ENCODE measurements at regions not wholly inside any gene's neighbourhood (a gene's known extent, or its start where the extent isn't known, plus 50 kb on each side); places are given as distances from the start of the nearest gene placed in this dataset.

DNA sequence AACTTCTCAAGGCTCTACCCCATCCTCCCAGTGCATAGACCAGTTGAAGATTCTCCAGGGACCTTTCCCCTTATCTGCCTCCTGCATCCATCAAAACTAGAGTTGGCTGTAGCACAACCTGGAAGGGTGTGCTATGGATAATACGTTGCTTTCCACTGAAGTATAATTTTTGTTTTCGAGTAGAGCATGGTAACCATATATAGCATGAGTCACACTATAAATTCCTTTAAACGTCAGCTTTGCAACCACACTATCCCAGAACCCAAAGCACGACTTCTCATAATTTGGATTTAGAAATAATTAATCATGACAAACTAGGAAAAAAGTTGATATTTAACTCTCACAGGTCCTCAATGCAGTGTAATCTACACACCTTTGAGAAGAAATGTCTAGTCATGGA, 138.3 kb upstream of the NBEA start:
- no peak overlapping the region for H3K27ac ChIP-seq
- no peaks in the 10 kb centered on the region for H3K9me3 ChIP-seq
- 84 to 88% (median 86%) methylated on average over 4 of the region's 4 CpGs for WGBS, 4 donors
- TF ChIP-seq, protein P1, sequence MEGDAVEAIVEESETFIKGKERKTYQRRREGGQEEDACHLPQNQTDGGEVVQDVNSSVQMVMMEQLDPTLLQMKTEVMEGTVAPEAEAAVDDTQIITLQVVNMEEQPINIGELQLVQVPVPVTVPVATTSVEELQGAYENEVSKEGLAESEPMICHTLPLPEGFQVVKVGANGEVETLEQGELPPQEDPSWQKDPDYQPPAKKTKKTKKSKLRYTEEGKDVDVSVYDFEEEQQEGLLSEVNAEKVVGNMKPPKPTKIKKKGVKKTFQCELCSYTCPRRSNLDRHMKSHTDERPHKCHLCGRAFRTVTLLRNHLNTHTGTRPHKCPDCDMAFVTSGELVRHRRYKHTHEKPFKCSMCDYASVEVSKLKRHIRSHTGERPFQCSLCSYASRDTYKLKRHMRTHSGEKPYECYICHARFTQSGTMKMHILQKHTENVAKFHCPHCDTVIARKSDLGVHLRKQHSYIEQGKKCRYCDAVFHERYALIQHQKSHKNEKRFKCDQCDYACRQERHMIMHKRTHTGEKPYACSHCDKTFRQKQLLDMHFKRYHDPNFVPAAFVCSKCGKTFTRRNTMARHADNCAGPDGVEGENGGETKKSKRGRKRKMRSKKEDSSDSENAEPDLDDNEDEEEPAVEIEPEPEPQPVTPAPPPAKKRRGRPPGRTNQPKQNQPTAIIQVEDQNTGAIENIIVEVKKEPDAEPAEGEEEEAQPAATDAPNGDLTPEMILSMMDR (IDR thresholded peaks at IDR 0.05) = no peak
- no peak for TF ChIP-seq POLR2A (IDR thresholded peaks at IDR 0.05)
- no peaks in the 10 kb centered on the region for H3K36me3 ChIP-seq
- no peak for DNase-seq
- H3K4me3 ChIP-seq = no peak overlapping the region
- no peaks in the 10 kb centered on the region for H3K27me3 ChIP-seq
- intact Hi-C loops (cut with DNase I) = no loop called here
- no peaks in the 10 kb centered on the region for H3K4me1 ChIP-seq
- no peak for ATAC-seq

DNA sequence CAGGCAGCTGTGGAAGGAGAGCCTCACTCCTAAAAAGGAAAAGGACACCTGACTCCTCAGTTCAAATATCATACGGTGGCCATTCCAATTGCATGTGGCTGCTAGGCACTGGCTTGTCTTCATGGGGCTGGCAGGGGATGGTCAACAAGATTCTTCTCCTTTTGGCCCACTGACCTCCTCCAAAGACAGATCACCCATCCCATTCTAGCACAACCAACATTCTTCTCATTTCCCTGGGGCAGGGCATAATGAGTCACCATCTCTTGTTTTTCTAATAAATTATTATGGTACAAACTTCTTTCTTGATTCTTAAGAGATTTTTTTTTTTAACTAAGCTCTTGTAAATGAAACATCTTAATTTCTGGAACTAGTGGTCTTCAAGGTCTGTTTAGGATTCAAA, 136.7 kb upstream of the NBEA start:
- no peaks in the 10 kb centered on the region for H3K36me3 ChIP-seq
- no peaks in the 10 kb centered on the region for H3K27me3 ChIP-seq
- TF ChIP-seq, protein P1 (IDR thresholded peaks at IDR 0.05) = no peak
- no peak for TF ChIP-seq POLR2A (IDR thresholded peaks at IDR 0.05)
- 87 to 98% (median 93%) methylated on average over 1 of the region's 1 CpG for whole genome bisulfite sequencing, 4 donors
- intact Hi-C loops (cut with DNase I) = no loop called here
- DNase-seq (no peak), ATAC-seq (no peak)
- H3K4me1 ChIP-seq = no peaks in the 10 kb centered on the region
- no peak overlapping the region for H3K4me3 ChIP-seq
- no peak overlapping the region for H3K27ac ChIP-seq
- H3K9me3 ChIP-seq = no peaks in the 10 kb centered on the region

DNA sequence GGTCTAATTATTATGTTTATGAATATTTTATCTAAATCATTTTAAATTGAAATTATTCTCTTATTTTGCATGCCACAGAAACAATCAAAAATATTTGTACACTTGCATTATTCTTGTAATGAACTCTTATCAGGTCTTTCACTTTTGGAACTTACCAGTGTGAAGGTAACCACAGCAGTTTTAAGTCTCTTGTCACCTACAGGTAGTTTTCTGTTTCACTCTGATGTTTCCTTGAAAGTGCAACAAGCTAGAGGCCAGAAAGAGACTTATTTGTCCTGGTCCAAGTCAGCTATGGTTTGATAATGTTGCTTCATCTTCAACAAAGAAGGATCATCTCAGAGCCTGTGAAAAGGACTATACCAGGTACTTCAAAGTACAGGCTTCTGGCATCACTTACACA, 133.4 kb upstream of the NBEA start:
- TF ChIP-seq POLR2A (IDR thresholded peaks at IDR 0.05) = no peak
- TF ChIP-seq, protein P1 (IDR thresholded peaks at IDR 0.05) = no peak
- DNase-seq (no peak), ATAC-seq (no peak)
- no peaks in the 10 kb centered on the region for H3K36me3 ChIP-seq
- H3K27me3 ChIP-seq = no peaks in the 10 kb centered on the region
- H3K4me1 ChIP-seq = no peaks in the 10 kb centered on the region
- H3K9me3 ChIP-seq = peaks cover 0 to 21% (median 5%) of the 10 kb centered on the region in 12 donors
- intact Hi-C loops (cut with DNase I) = no loop called here
- no peak overlapping the region for H3K4me3 ChIP-seq
- H3K27ac ChIP-seq = no peak overlapping the region

DNA sequence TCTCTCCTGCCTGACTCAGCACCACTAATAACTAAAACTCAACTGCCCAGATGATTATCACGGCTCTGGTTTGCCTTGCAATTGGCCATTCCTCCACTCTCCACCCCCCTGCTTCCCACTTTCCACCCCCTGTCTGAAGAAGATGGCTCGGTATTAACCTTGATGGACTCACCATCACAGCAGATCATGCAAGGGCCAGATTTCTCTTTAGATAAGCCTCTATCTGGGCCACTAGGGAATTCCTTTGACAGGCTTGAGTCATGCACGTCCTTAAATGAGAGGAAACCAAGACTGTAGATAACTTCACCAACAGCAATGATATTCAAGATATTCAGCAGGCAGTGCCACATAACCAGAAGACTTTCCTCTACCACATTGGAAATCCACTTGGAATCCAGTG, 131.1 kb upstream of the NBEA start:
- DNase-seq = no peak
- WGBS, 4 donors = 55 to 78% (median 67%) methylated on average over 3 of the region's 3 CpGs
- no peaks in the 10 kb centered on the region for H3K36me3 ChIP-seq
- no peak overlapping the region for H3K4me3 ChIP-seq
- no peak overlapping the region for H3K27ac ChIP-seq
- ATAC-seq = no peak
- TF ChIP-seq POLR2A (IDR thresholded peaks at IDR 0.05) = no peak
- TF ChIP-seq, protein P1 (IDR thresholded peaks at IDR 0.05) = no peak
- H3K27me3 ChIP-seq = no peaks in the 10 kb centered on the region
- peaks cover 0 to 6% (median 0%) of the 10 kb centered on the region in 12 donors for H3K4me1 ChIP-seq
- intact Hi-C loops (cut with DNase I) = no loop called here
- H3K9me3 ChIP-seq = peaks cover 0 to 21% (median 5%) of the 10 kb centered on the region in 12 donors

All from heart left ventricle (tissue), 16 donors.